Right lobe of liver (tissue), 4 donors: ENCODE measurements at regions not wholly inside any gene's neighbourhood (a gene's known extent, or its start where the extent isn't known, plus 50 kb on each side); places are given as distances from the start of the nearest gene placed in this dataset.

Source experiments
- POLR2A ChIP-seq: fragments of 450-650 bp; IDR thresholded peaks from one replicate; pipeline ENCODE4 v1.6.1; 2017; ENCODE audit warnings: antibody characterized with exemption, mild to moderate bottlenecking
- TF ChIP-seq, protein P1 (sequence below), 4 donors: fragments of 200-600 bp in 3 of 4; fragments of 450-650 bp in 1 of 4; IDR thresholded peaks; one replicate each; pipeline versions ENCODE4 v1.5.1 to v1.8.0; 2016 to 2022; ENCODE audit warnings: antibody characterized with exemption in 4 of 4, mild to moderate bottlenecking in 2 of 4
- donor health status: DM: no; HTN: no; CAD: no.
- donor health status: DM: no; HTN: no; CAD: no.
- donor health status: DM: no; HTN: yes; CAD: no.

- TF ChIP-seq, protein P1, sequence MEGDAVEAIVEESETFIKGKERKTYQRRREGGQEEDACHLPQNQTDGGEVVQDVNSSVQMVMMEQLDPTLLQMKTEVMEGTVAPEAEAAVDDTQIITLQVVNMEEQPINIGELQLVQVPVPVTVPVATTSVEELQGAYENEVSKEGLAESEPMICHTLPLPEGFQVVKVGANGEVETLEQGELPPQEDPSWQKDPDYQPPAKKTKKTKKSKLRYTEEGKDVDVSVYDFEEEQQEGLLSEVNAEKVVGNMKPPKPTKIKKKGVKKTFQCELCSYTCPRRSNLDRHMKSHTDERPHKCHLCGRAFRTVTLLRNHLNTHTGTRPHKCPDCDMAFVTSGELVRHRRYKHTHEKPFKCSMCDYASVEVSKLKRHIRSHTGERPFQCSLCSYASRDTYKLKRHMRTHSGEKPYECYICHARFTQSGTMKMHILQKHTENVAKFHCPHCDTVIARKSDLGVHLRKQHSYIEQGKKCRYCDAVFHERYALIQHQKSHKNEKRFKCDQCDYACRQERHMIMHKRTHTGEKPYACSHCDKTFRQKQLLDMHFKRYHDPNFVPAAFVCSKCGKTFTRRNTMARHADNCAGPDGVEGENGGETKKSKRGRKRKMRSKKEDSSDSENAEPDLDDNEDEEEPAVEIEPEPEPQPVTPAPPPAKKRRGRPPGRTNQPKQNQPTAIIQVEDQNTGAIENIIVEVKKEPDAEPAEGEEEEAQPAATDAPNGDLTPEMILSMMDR (IDR thresholded peaks at IDR 0.05), result no peak
- TF ChIP-seq POLR2A, result no peak
Measured at GRCh38 chr17:33487187-33487879, 194.2 kb upstream of the ASIC2 start.
